ENCODE measurements at regions not wholly inside any gene's neighbourhood (a gene's known extent, or its start where the extent isn't known, plus 50 kb on each side); places are given as distances from the start of the nearest gene placed in this dataset.
A peak's percentile ranks its signal among the peaks of the same experiment; 100 is the strongest.

GRCh38 chr11:69406060-69406459, 75.4 kb upstream of the LINC01488 start:
- intact Hi-C loops (cut with DNase I), result no loop called here
- no peak for DNase-seq (ENCODE audit: low spot score)

- intact Hi-C loops (cut with DNase I), result no loop called here
- peak; percentile 58 for DNase-seq (ENCODE audit: low spot score)
Observed at GRCh38 chr11:69409812-69410645, 71.4 kb upstream of the LINC01488 start.

GRCh38 chr11:69411257-69411924, 70.1 kb upstream of the LINC01488 start:
- no peak for DNase-seq (ENCODE audit: low spot score)
- intact Hi-C loops (cut with DNase I), result no loop called here

- DNase-seq (ENCODE audit: low spot score), result no peak
- intact Hi-C loops (cut with DNase I), result no loop called here
Observed at GRCh38 chr11:69413015-69413801, 68.3 kb upstream of the LINC01488 start.

GRCh38 chr11:69413993-69414392, 67.5 kb upstream of the LINC01488 start:
- intact Hi-C loops (cut with DNase I), result no loop called here
- DNase-seq (ENCODE audit: low spot score), result no peak

GRCh38 chr11:69414773-69415187, 66.7 kb upstream of the LINC01488 start:
- intact Hi-C loops (cut with DNase I), result no loop called here

GRCh38 chr11:69415411-69416142, 65.9 kb upstream of the LINC01488 start:
- DNase-seq (ENCODE audit: low spot score), result no peak
- intact Hi-C loops (cut with DNase I), result loop anchor here (2.0 kb wide), 2 partner anchors 27 to 119 kb away; no protein-coding TSS in a partner anchor

More at GRCh38 chr11:69414773-69415187, 66.7 kb upstream of the LINC01488 start:
- DNase-seq (ENCODE audit: low spot score), result no peak

- intact Hi-C loops (cut with DNase I), result loop anchor here (2.0 kb wide), 2 partner anchors 27 to 119 kb away; no protein-coding TSS in a partner anchor
- DNase-seq (ENCODE audit: low spot score), result no peak
Observed at GRCh38 chr11:69416143-69416515, 65.3 kb upstream of the LINC01488 start.

GRCh38 chr11:69416762-69417698, 64.4 kb upstream of the LINC01488 start:
- no peak for DNase-seq (ENCODE audit: low spot score)

GRCh38 chr11:69417699-69418085, 63.8 kb upstream of the LINC01488 start:
- DNase-seq (ENCODE audit: low spot score), result no peak
- intact Hi-C loops (cut with DNase I), result loop anchor here (2.0 kb wide), 2 partner anchors 25 to 121 kb away; no protein-coding TSS in a partner anchor

More at GRCh38 chr11:69416762-69417698, 64.4 kb upstream of the LINC01488 start:
- intact Hi-C loops (cut with DNase I), result loop anchor here (2.0 kb wide), 2 partner anchors 26 to 120 kb away; no protein-coding TSS in a partner anchor

- no peak for DNase-seq (ENCODE audit: low spot score)
- intact Hi-C loops (cut with DNase I), result no loop called here
Observed at GRCh38 chr11:69418576-69419296, 62.7 kb upstream of the LINC01488 start.

GRCh38 chr11:69419662-69420395, 61.6 kb upstream of the LINC01488 start:
- intact Hi-C loops (cut with DNase I), result loop anchor here (10.0 kb wide), 1 partner anchor 285 kb away; no protein-coding TSS in a partner anchor
- no peak for DNase-seq (ENCODE audit: low spot score)

GRCh38 chr11:69422645-69423044, 58.8 kb upstream of the LINC01488 start:
- DNase-seq (ENCODE audit: low spot score), result no peak
- intact Hi-C loops (cut with DNase I), result loop anchor here (10.0 kb wide), 1 partner anchor 288 kb away; no protein-coding TSS in a partner anchor

- DNase-seq (ENCODE audit: low spot score), result no peak
- intact Hi-C loops (cut with DNase I), result loop anchor here (10.0 kb wide), 1 partner anchor 288 kb away; no protein-coding TSS in a partner anchor
Observed at GRCh38 chr11:69423181-69423580, 58.3 kb upstream of the LINC01488 start.

GRCh38 chr11:69423611-69424385, 57.7 kb upstream of the LINC01488 start:
- no peak for DNase-seq (ENCODE audit: low spot score)
- intact Hi-C loops (cut with DNase I), result loop anchor here (10.0 kb wide), 1 partner anchor 289 kb away; no protein-coding TSS in a partner anchor

- intact Hi-C loops (cut with DNase I), result loop anchor here (10.0 kb wide), 1 partner anchor 290 kb away; no protein-coding TSS in a partner anchor
- DNase-seq (ENCODE audit: low spot score), result no peak
Observed at GRCh38 chr11:69424748-69425147, 56.7 kb upstream of the LINC01488 start.

Data from cardiac septum (tissue), 1 donor.